ENCODE measurements at regions not wholly inside any gene's neighbourhood (a gene's known extent, or its start where the extent isn't known, plus 50 kb on each side); places are given as distances from the start of the nearest gene placed in this dataset.

DNA sequence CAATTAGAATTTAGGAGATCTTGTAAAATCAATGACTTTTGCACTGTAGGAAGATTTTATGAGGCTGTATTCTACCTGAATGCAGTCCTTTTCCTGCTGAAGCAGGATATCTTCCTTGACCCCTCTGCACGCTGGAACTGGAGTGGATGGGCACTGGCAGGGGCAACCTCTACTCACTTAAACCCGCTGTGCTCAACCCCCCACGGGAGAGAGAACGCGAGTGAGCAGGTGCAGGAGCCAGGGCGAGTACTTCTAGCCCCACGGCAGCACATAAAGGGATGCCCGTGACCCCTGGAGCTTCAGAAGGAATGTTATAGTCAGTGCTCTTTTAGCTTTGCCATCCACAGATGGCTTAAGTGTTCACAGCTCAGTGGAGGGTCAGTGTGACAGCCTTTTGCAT lies 1144.8 kb downstream of the EPHA7 start:
- TF ChIP-seq, protein P1, sequence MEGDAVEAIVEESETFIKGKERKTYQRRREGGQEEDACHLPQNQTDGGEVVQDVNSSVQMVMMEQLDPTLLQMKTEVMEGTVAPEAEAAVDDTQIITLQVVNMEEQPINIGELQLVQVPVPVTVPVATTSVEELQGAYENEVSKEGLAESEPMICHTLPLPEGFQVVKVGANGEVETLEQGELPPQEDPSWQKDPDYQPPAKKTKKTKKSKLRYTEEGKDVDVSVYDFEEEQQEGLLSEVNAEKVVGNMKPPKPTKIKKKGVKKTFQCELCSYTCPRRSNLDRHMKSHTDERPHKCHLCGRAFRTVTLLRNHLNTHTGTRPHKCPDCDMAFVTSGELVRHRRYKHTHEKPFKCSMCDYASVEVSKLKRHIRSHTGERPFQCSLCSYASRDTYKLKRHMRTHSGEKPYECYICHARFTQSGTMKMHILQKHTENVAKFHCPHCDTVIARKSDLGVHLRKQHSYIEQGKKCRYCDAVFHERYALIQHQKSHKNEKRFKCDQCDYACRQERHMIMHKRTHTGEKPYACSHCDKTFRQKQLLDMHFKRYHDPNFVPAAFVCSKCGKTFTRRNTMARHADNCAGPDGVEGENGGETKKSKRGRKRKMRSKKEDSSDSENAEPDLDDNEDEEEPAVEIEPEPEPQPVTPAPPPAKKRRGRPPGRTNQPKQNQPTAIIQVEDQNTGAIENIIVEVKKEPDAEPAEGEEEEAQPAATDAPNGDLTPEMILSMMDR (IDR thresholded peaks at IDR 0.05; ENCODE audit: low read depth, low read length) = no peak
- no peak for TF ChIP-seq EZH2phosphoT487 (IDR thresholded peaks at IDR 0.05; ENCODE audit: low read depth)

Measured in OCI-LY3 (cell line).